Trophoblast cell (in vitro differentiated cells and primary cell): ENCODE measurements at regions not wholly inside any gene's neighbourhood (a gene's known extent, or its start where the extent isn't known, plus 50 kb on each side); places are given as distances from the start of the nearest gene placed in this dataset.

ENCODE experiments used
- DNase-seq, 2 donors: peaks; one replicate each; pipeline ENCODE4 v3.0.0-alpha.2; 2016
- H2AFZ ChIP-seq: 2 replicates; pipeline ENCODE4 v1.6.1; 2013; ENCODE audit warnings: low read length, moderate library complexity, mild to moderate bottlenecking; ENCODE audit not compliant: insufficient read depth, poor library complexity
- H2AK5ac ChIP-seq: 2 replicates; pipeline ENCODE4 v1.6.1; 2013; ENCODE audit warnings: mild to moderate bottlenecking, low read length
- H2BK120ac ChIP-seq: 2 replicates; pipeline ENCODE4 v1.6.1; 2013; ENCODE audit warnings: low read length, mild to moderate bottlenecking, moderate library complexity; ENCODE audit not compliant: insufficient read depth, poor library complexity
- H2BK12ac ChIP-seq: 2 replicates; pipeline ENCODE4 v1.6.1; 2013; ENCODE audit warnings: mild to moderate bottlenecking, low read length, moderate library complexity
- H2BK5ac ChIP-seq: 2 replicates; pipeline ENCODE4 v1.6.1; 2013; ENCODE audit warnings: low read length, low read depth, moderate library complexity, mild to moderate bottlenecking; ENCODE audit not compliant: poor library complexity
- H3K14ac ChIP-seq: 2 replicates; pipeline ENCODE4 v1.6.1; 2013; ENCODE audit warnings: mild to moderate bottlenecking, low read length
- H3K18ac ChIP-seq: 2 replicates; pipeline ENCODE4 v1.6.1; 2013; ENCODE audit warnings: mild to moderate bottlenecking, low read length
- H3K23ac ChIP-seq: 2 replicates; pipeline ENCODE4 v1.6.1; 2013; ENCODE audit warnings: low read length
- H3K27ac ChIP-seq: 2 replicates; pipeline ENCODE4 v1.5.1; 2013; ENCODE audit warnings: low read depth, mild to moderate bottlenecking, inconsistent platforms, low read length, moderate library complexity
- H3K27me3 ChIP-seq: 2 replicates; pipeline ENCODE4 v1.6.1; 2013; ENCODE audit warnings: inconsistent platforms, mild to moderate bottlenecking, low read length, moderate library complexity; ENCODE audit not compliant: insufficient read depth
- H3K36me3 ChIP-seq, 2 experiments: 1 replicate in 1 of 2; 2 replicates in 1 of 2; pipeline ENCODE4 v1.6.1; 2013; ENCODE audit warnings: low read length in 2 of 2, mild to moderate bottlenecking in 2 of 2, moderate library complexity in 1 of 2; ENCODE audit not compliant: insufficient read depth in 2 of 2, control insufficient read depth in 1 of 2
- H3K4ac ChIP-seq: 2 replicates; pipeline ENCODE4 v1.6.1; 2013; ENCODE audit warnings: low read depth, mild to moderate bottlenecking, low read length, moderate library complexity
- H3K4me1 ChIP-seq, 2 experiments: 1 replicate in 1 of 2; 2 replicates in 1 of 2; pipeline ENCODE4 v1.6.1; 2013; ENCODE audit warnings: low read length in 2 of 2, mild to moderate bottlenecking in 2 of 2, moderate library complexity in 1 of 2; ENCODE audit not compliant: insufficient read depth in 2 of 2, control insufficient read depth in 1 of 2
- H3K4me2 ChIP-seq: 2 replicates; pipeline ENCODE4 v1.6.1; 2013; ENCODE audit warnings: inconsistent platforms, mild to moderate bottlenecking, low read length, moderate library complexity
- H3K4me3 ChIP-seq: 2 replicates; pipeline ENCODE4 v1.5.1; 2013; ENCODE audit warnings: mild to moderate bottlenecking, low read depth, low read length, inconsistent platforms
- H3K79me1 ChIP-seq: one replicate; pipeline ENCODE4 v1.6.1; 2013; ENCODE audit warnings: low read length
- H3K79me2 ChIP-seq: 2 replicates; pipeline ENCODE4 v1.6.1; 2013; ENCODE audit warnings: low read length, mild to moderate bottlenecking; ENCODE audit not compliant: control insufficient read depth, insufficient read depth, poor library complexity
- H3K9ac ChIP-seq: 2 replicates; pipeline ENCODE4 v1.6.1; 2013; ENCODE audit warnings: mild to moderate bottlenecking, low read length
- H3K9me3 ChIP-seq: 2 replicates; pipeline ENCODE4 v1.6.1; 2013; ENCODE audit warnings: low read depth, mild to moderate bottlenecking, control low read depth, inconsistent platforms, low read length; ENCODE audit not compliant: insufficient read depth
- H4K12ac ChIP-seq: 2 replicates; pipeline ENCODE4 v1.6.1; 2013; ENCODE audit warnings: low read depth, mild to moderate bottlenecking, low read length, moderate library complexity
- H4K8ac ChIP-seq: 2 replicates; pipeline ENCODE4 v1.6.1; 2013; ENCODE audit warnings: low read depth, mild to moderate bottlenecking, low read length, moderate library complexity
- H4K91ac ChIP-seq: one replicate; pipeline ENCODE4 v1.6.1; 2013; ENCODE audit warnings: low read depth, mild to moderate bottlenecking, low read length, moderate library complexity
- WGBS: extraction: QIAGEN DNeasy Blood & Tissue Kit; methylation state at CpG from one replicate; pipeline ENCODE4 v1.1.7; 2013; ENCODE audit warnings: missing lambda C conversion rate; ENCODE audit not compliant: insufficient read length, insufficient coverage; ENCODE audit errors: extremely low coverage; 5-methylcytosine and 5-hydroxymethylcytosine counted together

- H3K36me3 ChIP-seq, result no peaks in the 10 kb centered on the region
- H4K12ac ChIP-seq, result no peak overlapping the region
- no peaks in the 10 kb centered on the region for H3K9me3 ChIP-seq
- H3K79me2 ChIP-seq, result no peaks in the 10 kb centered on the region
- H2BK5ac ChIP-seq, result no peak overlapping the region
- DNase-seq, result no peak
- no peak overlapping the region for H4K91ac ChIP-seq
- no peak overlapping the region for H3K27ac ChIP-seq
- no peak overlapping the region for H3K9ac ChIP-seq
- H4K8ac ChIP-seq, result no peak overlapping the region
- WGBS, result no CpG with 5 or more reads among the region's 11 CpGs
- peak overlapping the region; percentile 68 for H2BK12ac ChIP-seq
- no peak overlapping the region for H3K23ac ChIP-seq
- peaks cover 7% of the 10 kb centered on the region for H3K79me1 ChIP-seq
- peak overlapping the region; percentile 28 for H3K4ac ChIP-seq
- peaks cover 1 to 14% of the 10 kb centered on the region in 2 experiments for H3K4me1 ChIP-seq
- no peaks in the 10 kb centered on the region for H3K27me3 ChIP-seq
- no peak overlapping the region for H3K4me2 ChIP-seq
- no peak overlapping the region for H3K4me3 ChIP-seq
- H2AFZ ChIP-seq, result no peak overlapping the region
- no peak overlapping the region for H2BK120ac ChIP-seq
- H2AK5ac ChIP-seq, result peak overlapping the region; percentile 57
- peak overlapping the region; percentile 35 for H3K14ac ChIP-seq
- H3K18ac ChIP-seq, result peak overlapping the region; percentile 46
Measured at GRCh38 chr12:47305464-47305863, 225.7 kb upstream of the AMIGO2 start.

GRCh38 chr12:47303995-47304560 lies 224.3 kb upstream of the AMIGO2 start:
- no CpG with 5 or more reads among the region's 1 CpG for WGBS
- Histone ChIP-seq H3K27me3 (no peaks in the 10 kb centered on the region), H3K9me3 (no peaks in the 10 kb centered on the region), H3K79me1 (peaks cover 7% of the 10 kb centered on the region), H3K4me1 (peaks cover 1 to 14% of the 10 kb centered on the region in 2 experiments), H3K18ac (no peak overlapping the region), H2BK120ac (no peak overlapping the region), H3K9ac (no peak overlapping the region), H4K91ac (no peak overlapping the region), H2AK5ac (no peak overlapping the region), H4K12ac (no peak overlapping the region), H3K36me3 (no peaks in the 10 kb centered on the region), H4K8ac (no peak overlapping the region), H2BK5ac (no peak overlapping the region), H2BK12ac (no peak overlapping the region), H3K27ac (no peak overlapping the region), H3K4me3 (no peak overlapping the region), H3K79me2 (no peaks in the 10 kb centered on the region), H3K23ac (no peak overlapping the region), H3K4ac (no peak overlapping the region), H3K14ac (no peak overlapping the region), H3K4me2 (no peak overlapping the region), H2AFZ (no peak overlapping the region)
- DNase-seq, result no peak

- Histone ChIP-seq H4K8ac (no peak overlapping the region), H3K14ac (no peak overlapping the region), H3K4me1 (peaks cover 1 to 14% of the 10 kb centered on the region in 2 experiments), H2BK5ac (no peak overlapping the region), H3K23ac (no peak overlapping the region), H4K91ac (no peak overlapping the region), H3K4me2 (no peak overlapping the region), H3K79me1 (peaks cover 7% of the 10 kb centered on the region), H3K9me3 (no peaks in the 10 kb centered on the region), H4K12ac (no peak overlapping the region), H3K9ac (no peak overlapping the region), H2AK5ac (no peak overlapping the region), H2BK120ac (no peak overlapping the region), H3K4ac (no peak overlapping the region), H2AFZ (no peak overlapping the region), H3K27me3 (no peaks in the 10 kb centered on the region), H3K27ac (no peak overlapping the region), H3K4me3 (no peak overlapping the region), H3K18ac (no peak overlapping the region), H3K79me2 (no peaks in the 10 kb centered on the region), H3K36me3 (no peaks in the 10 kb centered on the region), H2BK12ac (peak overlapping the region; percentile 12)
- no CpG with 5 or more reads among the region's 7 CpGs for WGBS
- peak in 1 of 2 donors; percentile 57 for DNase-seq
Measured at GRCh38 chr12:47303207-47303606, 223.4 kb upstream of the AMIGO2 start.

DNA sequence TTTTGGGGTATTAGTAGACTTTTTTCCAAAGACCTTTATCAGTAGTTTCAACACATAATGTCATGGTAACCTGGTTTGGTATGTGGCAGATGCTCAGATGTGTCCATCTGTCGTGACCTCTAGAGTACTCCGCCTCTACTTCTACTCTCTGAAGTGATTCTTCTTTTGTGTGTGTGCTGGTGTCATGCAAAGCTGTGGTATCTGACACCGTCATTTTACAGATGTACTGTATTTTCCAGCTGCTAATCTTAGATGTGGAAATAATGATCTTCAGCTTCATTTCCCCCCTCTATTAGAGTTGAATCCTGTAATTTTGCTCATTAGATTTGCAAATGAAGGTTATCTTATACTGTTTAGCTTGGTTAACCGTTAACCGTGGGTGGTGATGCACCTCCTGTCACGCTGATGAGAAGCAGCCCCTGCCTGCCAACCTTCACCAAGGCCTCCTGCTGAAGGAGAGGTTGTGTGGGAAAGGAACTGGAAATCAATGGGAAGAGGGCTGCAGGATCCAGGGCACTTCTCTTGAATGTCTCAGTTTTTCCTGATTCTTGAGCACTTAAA lies 222.4 kb upstream of the AMIGO2 start:
- H3K14ac ChIP-seq, result no peak overlapping the region
- peak in 1 of 2 donors; percentile 57 for DNase-seq
- peaks cover 7% of the 10 kb centered on the region for H3K79me1 ChIP-seq
- no peaks in the 10 kb centered on the region for H3K9me3 ChIP-seq
- H3K4me1 ChIP-seq, result peaks cover 1 to 12% of the 10 kb centered on the region in 2 experiments
- no peak overlapping the region for H3K9ac ChIP-seq
- H3K79me2 ChIP-seq, result no peaks in the 10 kb centered on the region
- no peak overlapping the region for H3K4me2 ChIP-seq
- H2BK120ac ChIP-seq, result no peak overlapping the region
- no peak overlapping the region for H2AK5ac ChIP-seq
- no peak overlapping the region for H3K4ac ChIP-seq
- no peaks in the 10 kb centered on the region for H3K36me3 ChIP-seq
- H3K23ac ChIP-seq, result no peak overlapping the region
- no CpG with 5 or more reads among the region's 6 CpGs for WGBS
- no peak overlapping the region for H4K8ac ChIP-seq
- peak overlapping the region; percentile 78 for H2BK12ac ChIP-seq
- H3K18ac ChIP-seq, result no peak overlapping the region
- H3K27me3 ChIP-seq, result no peaks in the 10 kb centered on the region
- no peak overlapping the region for H3K27ac ChIP-seq
- peak overlapping the region; percentile 33 for H4K91ac ChIP-seq
- no peak overlapping the region for H2BK5ac ChIP-seq
- H4K12ac ChIP-seq, result no peak overlapping the region
- no peak overlapping the region for H3K4me3 ChIP-seq
- no peak overlapping the region for H2AFZ ChIP-seq
